ENCODE measurements at regions not wholly inside any gene's neighbourhood (a gene's known extent, or its start where the extent isn't known, plus 50 kb on each side); places are given as distances from the start of the nearest gene placed in this dataset.

GRCh38 chr9:95606489-95607350 lies 89.9 kb upstream of the PTCH1 start:
- H3K9ac ChIP-seq (ENCODE audit: insufficient read depth in 1 of 2, low read length in 2 of 2): no peak overlapping the region
- peaks cover 0 to 3% (median 0%) of the 10 kb centered on the region in 4 donors for H3K9me3 ChIP-seq (ENCODE audit: control insufficient read depth in 4 of 4, insufficient read depth in 3 of 4, low read length in 3 of 4)
- H3K27me3 ChIP-seq (ENCODE audit: control insufficient read depth in 3 of 3, insufficient read depth in 3 of 3, low read length in 2 of 3): no peaks in the 10 kb centered on the region
- ATAC-seq (ENCODE audit: insufficient read depth, low FRiP score): no peak
- WGBS, 2 donors: 86 to 87% methylated on average over 19 of the region's 19 CpGs
- DNase-seq: no peak
- peaks cover 0 to 15% (median 0%) of the 10 kb centered on the region in 5 donors for H3K4me1 ChIP-seq (ENCODE audit: control insufficient read depth in 5 of 5, insufficient read depth in 5 of 5, low read length in 5 of 5)
- H3K36me3 ChIP-seq (ENCODE audit: control insufficient read depth in 4 of 4, insufficient read depth in 4 of 4, low read length in 4 of 4): no peaks in the 10 kb centered on the region
- H3K4me3 ChIP-seq: no peak overlapping the region
- TF ChIP-seq CTCF (IDR thresholded peaks at IDR 0.05; ENCODE audit: control extremely low read depth, extremely low read depth): no peak
- H3K27ac ChIP-seq (ENCODE audit: low read depth in 1 of 2, low read length in 1 of 2): no peak overlapping the region

DNA sequence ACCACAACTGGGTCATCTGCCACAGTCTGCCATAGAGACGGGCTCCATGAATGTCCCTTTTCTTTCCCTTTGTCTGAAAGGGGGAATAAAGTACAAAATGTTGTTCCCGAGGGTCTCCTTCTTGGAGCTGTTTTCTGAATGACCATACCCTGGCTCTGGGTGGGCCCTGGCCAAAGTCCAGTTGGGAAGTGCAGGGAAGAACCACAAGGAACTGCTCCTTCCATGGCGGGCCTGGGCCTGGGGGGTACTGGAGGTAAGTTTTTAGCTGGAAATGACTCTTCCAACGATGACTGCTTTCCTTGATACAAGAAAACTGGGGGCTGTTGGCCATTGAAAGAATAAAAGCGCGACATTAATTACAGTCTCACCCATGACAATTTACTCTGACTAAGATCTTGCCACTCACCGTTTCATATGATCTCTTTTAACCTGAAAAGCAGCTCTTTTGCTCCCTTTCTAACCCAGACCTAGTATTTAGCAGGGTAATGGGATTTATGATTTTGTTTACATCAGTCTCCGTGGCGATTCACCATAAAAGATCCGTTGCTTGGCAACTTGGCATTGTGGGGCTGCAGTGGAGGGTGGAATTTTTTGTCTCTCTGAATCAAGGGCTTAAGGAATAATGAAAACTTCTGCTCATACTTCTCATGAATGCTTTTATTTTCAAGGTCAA lies 89.2 kb upstream of the PTCH1 start:
- no peak for TF ChIP-seq CTCF (IDR thresholded peaks at IDR 0.05; ENCODE audit: control extremely low read depth, extremely low read depth)
- ATAC-seq (ENCODE audit: insufficient read depth, low FRiP score) (no peak), DNase-seq (peak; percentile 77 to 93 (median 86))
- peaks cover 0 to 15% (median 0%) of the 10 kb centered on the region in 5 donors for H3K4me1 ChIP-seq (ENCODE audit: control insufficient read depth in 5 of 5, insufficient read depth in 5 of 5, low read length in 5 of 5)
- no peaks in the 10 kb centered on the region for H3K36me3 ChIP-seq (ENCODE audit: control insufficient read depth in 4 of 4, insufficient read depth in 4 of 4, low read length in 4 of 4)
- no peak overlapping the region for H3K4me3 ChIP-seq
- H3K9ac ChIP-seq (ENCODE audit: insufficient read depth in 1 of 2, low read length in 2 of 2): no peak overlapping the region
- no peak overlapping the region for H3K27ac ChIP-seq (ENCODE audit: low read depth in 1 of 2, low read length in 1 of 2)
- H3K27me3 ChIP-seq (ENCODE audit: control insufficient read depth in 3 of 3, insufficient read depth in 3 of 3, low read length in 2 of 3): no peaks in the 10 kb centered on the region
- 88 to 90% methylated on average over 10 of the region's 10 CpGs for whole genome bisulfite sequencing, 2 donors
- H3K9me3 ChIP-seq (ENCODE audit: control insufficient read depth in 4 of 4, insufficient read depth in 3 of 4, low read length in 3 of 4): peaks cover 0 to 3% (median 0%) of the 10 kb centered on the region in 4 donors

DNA sequence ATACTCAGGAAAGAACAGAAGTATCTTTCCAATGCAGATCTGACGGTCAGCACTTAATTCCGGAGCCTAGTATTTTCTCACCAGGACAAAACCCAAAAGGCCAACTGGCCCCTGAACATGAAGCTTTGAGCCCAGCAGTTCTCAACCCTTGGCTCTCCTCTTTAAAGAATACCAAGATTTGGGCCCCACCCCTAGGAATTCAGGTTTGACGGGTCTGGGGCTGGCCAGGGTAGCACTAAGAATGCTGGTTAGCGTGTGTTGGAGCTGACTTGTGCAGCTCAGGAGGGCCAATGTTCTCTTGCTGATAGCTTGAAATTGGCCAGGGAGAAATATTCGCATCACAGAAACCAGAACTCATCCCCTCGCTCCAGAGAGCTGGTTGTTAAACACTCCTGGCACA lies 88.3 kb upstream of the PTCH1 start:
- H3K4me3 ChIP-seq: no peak overlapping the region
- no peaks in the 10 kb centered on the region for H3K36me3 ChIP-seq (ENCODE audit: control insufficient read depth in 4 of 4, insufficient read depth in 4 of 4, low read length in 4 of 4)
- no peak overlapping the region for H3K9ac ChIP-seq (ENCODE audit: insufficient read depth in 1 of 2, low read length in 2 of 2)
- H3K4me1 ChIP-seq (ENCODE audit: control insufficient read depth in 5 of 5, insufficient read depth in 5 of 5, low read length in 5 of 5): peaks cover 0 to 15% (median 0%) of the 10 kb centered on the region in 5 donors
- TF ChIP-seq CTCF (IDR thresholded peaks at IDR 0.05; ENCODE audit: control extremely low read depth, extremely low read depth): no peak
- ATAC-seq (ENCODE audit: insufficient read depth, low FRiP score) (no peak), DNase-seq (peak in 1 of 3 donors; percentile 53)
- 68 to 81% methylated on average over 6 of the region's 6 CpGs for WGBS, 2 donors
- no peak overlapping the region for H3K27ac ChIP-seq (ENCODE audit: low read depth in 1 of 2, low read length in 1 of 2)
- H3K9me3 ChIP-seq (ENCODE audit: control insufficient read depth in 4 of 4, insufficient read depth in 3 of 4, low read length in 3 of 4): peaks cover 0 to 3% (median 0%) of the 10 kb centered on the region in 4 donors
- H3K27me3 ChIP-seq (ENCODE audit: control insufficient read depth in 3 of 3, insufficient read depth in 3 of 3, low read length in 2 of 3): no peaks in the 10 kb centered on the region
